PFSK-1 (cell line): ENCODE measurements at regions not wholly inside any gene's neighbourhood (a gene's known extent, or its start where the extent isn't known, plus 50 kb on each side); places are given as distances from the start of the nearest gene placed in this dataset.

Source experiments
- FOXP2 ChIP-seq: optimal IDR thresholded peaks from 2 replicates; pipeline ENCODE3; 2011; ENCODE audit warnings: borderline replicate concordance, control low read depth, inconsistent platforms; ENCODE audit not compliant: insufficient read depth; ENCODE audit errors: extremely low read length, extremely low read depth
- POLR2AphosphoS5 ChIP-seq: IDR thresholded peaks from 2 replicates; pipeline ENCODE4 v1.6.1; 2012; ENCODE audit warnings: low read depth, mild to moderate bottlenecking, control low read depth, low read length, moderate library complexity
- SIN3A ChIP-seq: IDR thresholded peaks from 2 replicates; pipeline ENCODE4 v1.6.1; 2012; ENCODE audit warnings: mild to moderate bottlenecking, low read length, moderate library complexity, borderline replicate concordance; ENCODE audit not compliant: insufficient read depth
- TAF1 ChIP-seq: IDR thresholded peaks from 2 replicates; pipeline ENCODE4 v1.6.1; 2012; ENCODE audit warnings: low read length, control low read depth, borderline replicate concordance; ENCODE audit not compliant: insufficient read depth
- TF ChIP-seq, protein P1 (sequence below), 2 experiments: IDR thresholded peaks; 2 replicates each; pipeline versions ENCODE4 v1.6.1 to v1.8.0; 2011 to 2012; ENCODE audit warnings: low read depth in 2 of 2, low read length in 2 of 2, control low read depth in 1 of 2, inconsistent platforms in 1 of 2, mild to moderate bottlenecking in 1 of 2, moderate library complexity in 1 of 2; ENCODE audit not compliant: insufficient read depth in 1 of 2

DNA sequence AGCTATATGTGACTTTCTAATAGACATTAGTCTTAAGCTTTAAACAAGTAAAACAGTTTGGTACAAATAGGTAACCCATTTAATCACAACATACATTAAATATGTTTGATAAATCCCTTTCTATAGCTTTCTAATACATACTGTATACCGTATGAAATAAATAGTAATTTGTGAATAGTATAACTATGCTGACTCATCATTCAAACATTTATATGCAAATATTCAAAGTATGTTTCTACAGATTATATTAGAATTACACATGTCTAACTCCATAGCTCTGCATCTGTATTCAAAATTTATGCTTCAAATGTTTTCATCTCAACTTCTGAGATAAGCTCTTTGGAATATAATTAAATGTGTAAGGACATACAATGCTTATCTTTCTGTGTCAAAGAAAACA, 142.7 kb upstream of the ZNF804A start:
- TF ChIP-seq POLR2AphosphoS5, result no peak
- TF ChIP-seq, protein P1, sequence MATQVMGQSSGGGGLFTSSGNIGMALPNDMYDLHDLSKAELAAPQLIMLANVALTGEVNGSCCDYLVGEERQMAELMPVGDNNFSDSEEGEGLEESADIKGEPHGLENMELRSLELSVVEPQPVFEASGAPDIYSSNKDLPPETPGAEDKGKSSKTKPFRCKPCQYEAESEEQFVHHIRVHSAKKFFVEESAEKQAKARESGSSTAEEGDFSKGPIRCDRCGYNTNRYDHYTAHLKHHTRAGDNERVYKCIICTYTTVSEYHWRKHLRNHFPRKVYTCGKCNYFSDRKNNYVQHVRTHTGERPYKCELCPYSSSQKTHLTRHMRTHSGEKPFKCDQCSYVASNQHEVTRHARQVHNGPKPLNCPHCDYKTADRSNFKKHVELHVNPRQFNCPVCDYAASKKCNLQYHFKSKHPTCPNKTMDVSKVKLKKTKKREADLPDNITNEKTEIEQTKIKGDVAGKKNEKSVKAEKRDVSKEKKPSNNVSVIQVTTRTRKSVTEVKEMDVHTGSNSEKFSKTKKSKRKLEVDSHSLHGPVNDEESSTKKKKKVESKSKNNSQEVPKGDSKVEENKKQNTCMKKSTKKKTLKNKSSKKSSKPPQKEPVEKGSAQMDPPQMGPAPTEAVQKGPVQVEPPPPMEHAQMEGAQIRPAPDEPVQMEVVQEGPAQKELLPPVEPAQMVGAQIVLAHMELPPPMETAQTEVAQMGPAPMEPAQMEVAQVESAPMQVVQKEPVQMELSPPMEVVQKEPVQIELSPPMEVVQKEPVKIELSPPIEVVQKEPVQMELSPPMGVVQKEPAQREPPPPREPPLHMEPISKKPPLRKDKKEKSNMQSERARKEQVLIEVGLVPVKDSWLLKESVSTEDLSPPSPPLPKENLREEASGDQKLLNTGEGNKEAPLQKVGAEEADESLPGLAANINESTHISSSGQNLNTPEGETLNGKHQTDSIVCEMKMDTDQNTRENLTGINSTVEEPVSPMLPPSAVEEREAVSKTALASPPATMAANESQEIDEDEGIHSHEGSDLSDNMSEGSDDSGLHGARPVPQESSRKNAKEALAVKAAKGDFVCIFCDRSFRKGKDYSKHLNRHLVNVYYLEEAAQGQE (IDR thresholded peaks at IDR 0.05; ENCODE audit: insufficient read depth in 1 of 2, low read depth in 2 of 2, low read length in 2 of 2), result no peak
- no peak for TF ChIP-seq TAF1
- TF ChIP-seq SIN3A, result no peak
- TF ChIP-seq FOXP2, result no peak
